NCI-H345 (cell line): ENCODE measurements at regions not wholly inside any gene's neighbourhood (a gene's known extent, or its start where the extent isn't known, plus 50 kb on each side); places are given as distances from the start of the nearest gene placed in this dataset.

Experiments
- DNase-seq: peaks from one replicate; lab custom pipeline; 2025; lab: John Stamatoyannopoulos, UW

DNA sequence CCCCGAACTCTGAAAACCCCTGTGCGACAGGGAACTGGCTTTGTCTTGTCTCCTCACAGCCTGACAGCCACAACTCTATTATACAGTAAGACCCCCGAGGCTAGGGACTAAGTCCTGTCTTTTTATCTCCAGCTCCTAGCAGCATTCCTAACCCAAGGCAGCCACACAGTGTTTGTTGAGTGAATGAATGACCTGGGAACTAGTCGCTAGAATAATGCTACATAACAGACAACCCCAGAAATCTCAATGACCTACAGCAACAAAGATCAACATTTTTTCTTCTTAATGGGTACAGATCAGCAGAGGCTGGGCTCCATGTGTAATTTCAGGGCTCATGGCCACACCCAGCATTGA is 71.4 kb upstream of the TNRC6C start:
- no peak for DNase-seq

DNA sequence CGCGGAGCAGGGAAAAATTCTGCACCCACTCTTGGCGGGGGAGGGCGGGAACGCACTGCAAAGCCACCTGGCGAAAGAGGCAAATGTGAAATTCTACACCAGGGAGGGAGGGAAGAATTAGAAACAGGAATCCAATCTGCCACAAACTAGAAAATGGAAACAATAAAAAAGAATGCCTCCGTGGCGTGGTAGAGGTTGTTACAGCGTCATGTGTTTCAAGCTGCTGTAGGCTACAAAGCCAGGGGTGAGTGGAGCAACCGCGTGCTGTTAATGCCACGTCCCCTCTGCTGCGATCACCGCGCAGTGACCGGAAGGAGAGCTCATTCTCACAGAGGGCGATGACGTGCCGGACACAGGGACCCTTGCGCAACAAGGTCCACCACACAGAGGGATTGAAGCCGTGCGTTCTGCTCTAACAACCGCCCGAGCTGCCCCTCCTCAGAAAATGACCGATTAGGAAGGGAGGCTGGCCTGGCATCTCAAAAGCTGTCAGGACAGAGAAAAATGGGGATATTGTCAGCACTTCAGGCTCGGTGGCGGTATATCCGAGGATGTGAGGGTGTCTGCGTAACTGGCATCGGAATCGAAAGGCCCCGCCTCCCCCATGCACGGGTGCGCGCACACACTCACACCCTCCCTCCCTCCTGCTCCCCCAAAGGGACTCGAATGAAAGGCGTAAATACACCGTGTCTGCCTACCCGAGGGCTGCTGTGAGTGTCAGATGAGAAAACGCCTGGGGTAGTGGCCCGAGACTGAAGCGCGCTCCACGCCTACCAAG is 70.8 kb upstream of the TNRC6C start:
- DNase-seq, result peak; percentile 75

DNA sequence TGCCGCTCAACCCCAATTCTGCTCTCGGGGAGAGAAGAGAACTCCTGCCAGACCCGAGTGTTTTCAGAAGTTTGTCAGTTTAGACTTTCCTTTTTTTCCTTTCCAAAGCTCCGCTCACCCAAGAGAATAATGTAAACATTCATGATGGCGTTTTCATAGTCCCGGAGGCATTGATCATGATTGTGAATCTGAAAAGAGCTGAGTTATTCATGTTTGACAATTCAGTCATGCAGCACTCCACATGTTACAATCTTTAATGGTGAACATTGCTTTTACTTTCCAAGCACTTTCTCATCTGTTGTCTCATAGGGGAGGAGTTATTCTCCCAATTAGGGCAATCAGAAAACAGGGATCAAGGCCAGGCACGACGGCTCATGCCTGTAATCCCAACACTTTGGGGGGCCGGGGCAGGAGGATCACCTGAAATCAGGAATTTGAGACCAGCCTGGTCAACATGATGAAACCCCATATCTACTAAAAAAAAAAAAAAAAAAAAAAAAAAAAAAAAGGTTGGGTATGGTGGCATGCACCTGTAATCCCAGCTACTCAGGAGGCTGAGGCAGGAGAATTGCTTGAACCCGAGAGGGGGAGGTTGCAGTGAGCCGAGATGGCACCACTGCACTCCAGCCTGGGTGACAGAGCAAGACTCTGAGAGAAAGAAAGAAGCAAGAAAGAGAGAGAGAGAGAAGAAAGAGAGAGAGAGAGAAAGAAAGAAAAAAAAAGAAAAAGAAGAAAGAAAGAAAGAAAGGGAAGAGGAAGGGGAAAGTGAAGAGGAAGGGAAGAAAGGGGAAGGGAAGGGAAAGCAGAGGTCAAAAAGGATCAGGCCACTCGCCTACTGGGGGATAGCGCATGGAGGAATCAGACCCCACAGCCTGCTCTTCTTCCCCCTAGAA is 70.0 kb upstream of the TNRC6C start:
- no peak for DNase-seq

DNA sequence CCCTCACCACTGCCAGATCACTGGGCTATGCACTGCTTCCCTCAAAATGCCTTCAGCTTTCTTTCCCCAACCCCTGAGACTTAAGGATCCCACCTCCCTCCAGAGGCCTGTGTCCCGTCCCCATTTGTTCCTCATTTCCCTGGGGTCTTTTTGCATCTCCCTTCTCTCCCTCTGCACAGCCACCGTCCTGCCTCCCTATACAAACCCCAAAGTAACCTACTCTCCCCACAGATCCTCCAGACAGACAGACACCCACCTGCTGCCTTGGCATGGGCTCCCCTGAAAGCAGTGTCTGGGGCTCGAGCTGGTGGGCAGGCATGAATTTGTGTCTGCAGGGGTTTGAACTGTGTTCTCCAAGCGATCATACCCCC is 69.4 kb upstream of the TNRC6C start:
- no peak for DNase-seq

DNA sequence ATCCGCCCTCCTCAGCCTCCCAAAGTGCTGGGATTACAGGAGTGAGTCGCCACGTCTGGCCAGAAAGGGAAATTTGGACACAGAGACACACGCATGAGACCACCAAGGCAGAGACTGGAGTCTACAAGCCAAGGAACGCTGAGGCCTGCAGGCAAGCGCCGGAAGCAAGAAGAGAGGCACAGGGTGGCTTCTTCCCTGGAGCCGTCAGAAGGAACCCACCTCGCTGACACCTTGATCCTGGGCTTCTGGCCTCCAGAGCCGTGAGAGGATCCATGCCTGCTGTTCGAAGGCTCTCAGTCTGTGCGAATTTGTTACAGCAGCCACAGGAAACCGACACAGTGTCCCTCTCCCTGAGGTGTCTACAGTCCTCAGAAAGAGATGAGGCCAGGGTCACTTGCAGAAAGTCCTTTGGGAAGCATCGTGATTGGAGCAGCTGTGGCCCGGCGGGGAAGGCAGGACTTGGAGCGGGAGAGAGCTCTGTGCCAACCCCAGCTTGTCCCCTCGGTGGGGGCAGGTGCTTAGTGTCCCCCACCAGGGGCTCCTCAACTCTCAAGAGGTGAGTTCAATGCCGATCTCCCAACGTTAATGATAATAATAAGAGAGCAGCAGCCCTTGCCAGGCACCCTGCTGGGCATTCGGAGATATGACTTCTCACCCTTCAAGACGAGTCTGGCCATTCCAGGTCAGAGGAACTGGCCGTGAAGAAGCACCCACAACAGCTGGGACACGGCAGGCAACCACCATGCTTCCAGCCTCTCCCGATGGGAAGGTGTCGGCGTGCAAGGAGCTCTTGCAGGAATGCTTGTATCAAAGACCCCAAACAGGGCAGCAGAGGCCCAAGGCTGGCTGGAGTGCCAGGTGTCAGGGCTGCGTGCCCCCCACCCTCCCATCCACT is 68.4 kb upstream of the TNRC6C start:
- DNase-seq, result no peak

DNA sequence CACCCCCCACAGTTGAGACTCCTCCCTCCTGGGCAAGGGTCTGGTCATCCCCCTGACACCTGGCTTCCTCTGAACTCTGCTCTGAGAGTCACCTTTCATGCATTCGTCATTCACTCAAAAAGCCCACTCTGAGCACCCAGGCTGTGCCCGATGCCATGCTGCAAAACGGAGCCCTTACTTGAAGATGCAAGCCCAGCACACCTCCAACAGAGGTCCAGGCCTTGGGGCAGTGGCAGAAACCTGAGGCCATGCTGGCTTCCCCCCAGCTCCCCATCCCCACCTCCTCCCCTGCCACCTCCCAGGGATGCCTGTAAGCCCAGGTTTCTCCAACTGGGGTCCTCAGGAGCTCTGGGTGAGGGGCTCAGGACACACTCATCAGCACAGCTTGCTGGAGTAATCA is 67.7 kb upstream of the TNRC6C start:
- DNase-seq, result no peak

DNA sequence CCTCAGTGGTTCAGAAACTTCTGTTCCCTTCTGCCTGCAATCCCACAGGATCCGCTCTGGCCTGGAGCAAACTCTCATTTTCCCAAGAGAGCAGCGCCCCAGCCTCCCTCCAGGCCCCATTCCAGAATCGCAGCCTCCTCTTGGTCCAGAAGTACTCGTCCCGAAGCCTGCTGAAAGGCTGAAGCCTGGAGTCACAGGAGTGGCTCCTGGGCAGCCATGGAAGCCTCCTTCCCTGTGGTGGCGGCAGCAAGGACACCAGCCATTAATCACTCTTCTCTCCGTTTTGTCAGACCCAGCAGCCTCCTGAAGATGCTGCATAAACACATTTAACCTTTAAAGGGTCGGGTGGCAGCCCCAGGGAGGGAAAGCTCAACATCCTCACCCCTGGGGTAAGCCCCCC is 66.9 kb upstream of the TNRC6C start:
- no peak for DNase-seq

DNA sequence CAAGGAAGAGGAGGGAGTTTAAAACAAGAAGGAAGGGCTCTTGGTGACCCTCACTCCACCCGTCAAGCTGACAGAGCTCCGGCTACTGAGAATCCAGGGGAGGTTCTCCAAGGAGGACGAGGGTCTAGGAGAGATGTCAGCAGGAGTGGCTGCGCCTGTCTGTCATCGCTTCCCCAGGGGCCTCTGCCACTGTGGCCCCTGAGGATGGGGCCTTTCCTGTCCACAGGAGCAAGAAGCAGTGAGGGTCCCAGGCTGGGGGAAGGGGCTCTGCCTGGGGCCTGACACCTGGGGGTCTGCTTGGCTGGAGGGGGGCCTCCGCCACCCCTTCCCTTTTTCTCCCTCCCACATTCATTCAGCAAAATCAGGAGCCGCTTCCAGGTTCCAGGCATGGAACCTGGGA is 66.5 kb upstream of the TNRC6C start:
- no peak for DNase-seq

DNA sequence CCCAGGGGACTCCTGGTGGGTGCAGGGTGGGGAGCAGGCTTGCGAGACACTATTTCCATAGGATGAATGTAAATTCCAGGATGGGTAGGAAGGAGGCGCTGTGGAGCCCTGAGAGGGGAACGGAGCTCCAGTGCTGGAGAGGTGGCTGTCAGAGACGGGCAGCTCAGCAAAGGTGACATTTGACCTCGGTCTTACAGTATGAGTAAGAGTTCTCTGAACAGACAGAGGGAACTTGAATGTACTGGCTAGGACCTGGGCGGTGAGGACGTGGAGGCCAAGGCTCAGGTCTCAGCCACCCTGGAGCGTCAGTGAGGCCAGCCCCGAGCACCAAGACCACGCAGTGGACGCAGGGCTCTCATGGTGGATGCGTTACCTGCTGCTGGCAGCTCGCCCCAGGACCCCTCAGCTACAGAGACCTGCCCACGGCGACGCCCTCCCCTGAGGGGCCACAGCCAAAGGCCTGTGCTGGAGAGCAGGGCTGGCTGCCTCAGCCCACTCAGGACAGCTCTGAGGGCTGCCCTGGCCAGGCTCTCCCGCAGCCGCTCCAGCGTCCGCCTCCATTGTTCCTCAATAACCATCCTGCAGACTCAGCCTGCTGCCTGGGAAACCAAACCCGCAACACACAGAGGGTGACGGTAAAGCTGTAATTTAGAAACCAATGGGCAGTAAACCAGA is 65.9 kb upstream of the TNRC6C start:
- no peak for DNase-seq

DNA sequence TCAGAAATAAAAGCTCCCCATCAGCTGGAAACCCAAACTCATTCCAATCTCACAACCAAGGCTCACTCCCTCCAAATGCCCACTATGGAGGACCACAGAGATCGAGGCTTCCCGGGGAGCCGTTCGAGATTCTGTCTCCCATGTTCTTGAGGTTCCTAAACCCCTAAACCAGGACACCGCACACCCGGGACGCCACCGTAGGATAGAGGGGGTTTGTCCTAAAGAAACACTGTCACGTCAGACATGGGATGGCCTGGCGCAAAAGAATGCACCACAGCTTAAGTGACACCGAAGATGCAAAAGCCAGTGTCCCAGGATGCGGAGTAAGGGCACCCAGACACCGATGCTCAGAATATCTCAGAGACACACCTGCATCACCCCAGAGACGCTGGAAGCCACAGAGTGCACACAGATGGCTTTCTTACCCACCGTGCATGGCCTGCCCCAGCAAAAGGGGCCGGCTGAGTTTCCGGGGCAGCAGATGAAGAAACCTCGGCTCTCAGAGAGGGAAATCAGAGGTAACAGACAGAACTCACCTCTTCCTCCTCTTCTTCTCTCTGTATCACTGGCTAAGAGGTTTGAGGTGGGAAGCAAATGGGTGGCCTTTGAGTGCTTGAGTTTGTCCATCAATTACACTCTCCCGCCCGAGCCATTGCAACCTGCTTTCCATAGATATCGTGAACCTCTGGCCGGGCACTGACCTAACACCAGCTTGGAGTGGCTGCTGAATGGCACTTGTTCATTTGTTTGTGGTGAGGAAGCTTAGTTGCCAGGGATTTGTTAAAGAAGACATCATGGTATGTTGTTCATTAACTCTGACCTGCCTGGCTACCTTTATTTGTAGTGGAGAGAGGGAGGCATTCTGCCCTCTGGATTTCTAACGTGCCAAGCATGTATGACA is 65.1 kb upstream of the TNRC6C start:
- no peak for DNase-seq

DNA sequence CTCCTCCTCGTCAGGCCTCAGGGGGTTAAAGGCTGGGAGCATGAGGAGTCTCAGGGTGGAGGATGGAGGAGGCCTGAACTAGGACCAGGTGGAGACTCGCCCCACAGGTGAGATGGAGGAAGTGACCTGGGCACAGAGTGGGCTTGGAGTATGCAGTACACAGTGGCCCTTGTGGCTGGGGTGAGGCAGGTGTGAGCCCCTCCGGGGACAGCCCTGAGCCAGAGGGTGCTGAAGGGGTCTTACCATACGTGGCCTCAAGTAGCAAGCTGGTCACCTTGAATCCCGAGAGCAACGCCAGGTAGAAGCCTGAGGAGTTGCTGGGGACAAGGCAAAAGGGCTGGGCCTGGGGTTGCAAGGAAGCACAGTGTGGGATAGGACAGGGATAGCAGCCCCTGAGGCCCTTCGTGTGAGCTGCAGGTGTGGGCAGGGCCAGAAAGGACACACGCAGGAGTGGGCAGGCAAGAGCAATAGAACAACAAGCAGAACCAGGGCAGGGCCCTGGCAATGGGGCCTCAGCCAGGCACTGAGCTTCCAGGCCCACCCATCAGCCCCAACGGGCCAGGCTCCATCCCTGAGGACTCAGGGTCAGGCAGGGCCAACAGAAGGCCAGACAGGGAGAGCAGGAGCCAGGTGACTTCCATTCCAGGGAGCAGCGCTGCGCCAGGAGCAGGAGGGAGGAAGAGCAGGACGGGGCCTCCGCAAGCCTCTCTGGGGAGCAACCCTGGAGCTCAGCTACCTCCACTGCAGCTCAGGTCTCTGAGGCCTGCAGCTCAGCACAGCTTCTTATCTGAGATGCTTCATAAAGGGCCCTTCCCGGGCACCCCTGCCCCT is 64.2 kb upstream of the TNRC6C start:
- DNase-seq, result no peak

DNA sequence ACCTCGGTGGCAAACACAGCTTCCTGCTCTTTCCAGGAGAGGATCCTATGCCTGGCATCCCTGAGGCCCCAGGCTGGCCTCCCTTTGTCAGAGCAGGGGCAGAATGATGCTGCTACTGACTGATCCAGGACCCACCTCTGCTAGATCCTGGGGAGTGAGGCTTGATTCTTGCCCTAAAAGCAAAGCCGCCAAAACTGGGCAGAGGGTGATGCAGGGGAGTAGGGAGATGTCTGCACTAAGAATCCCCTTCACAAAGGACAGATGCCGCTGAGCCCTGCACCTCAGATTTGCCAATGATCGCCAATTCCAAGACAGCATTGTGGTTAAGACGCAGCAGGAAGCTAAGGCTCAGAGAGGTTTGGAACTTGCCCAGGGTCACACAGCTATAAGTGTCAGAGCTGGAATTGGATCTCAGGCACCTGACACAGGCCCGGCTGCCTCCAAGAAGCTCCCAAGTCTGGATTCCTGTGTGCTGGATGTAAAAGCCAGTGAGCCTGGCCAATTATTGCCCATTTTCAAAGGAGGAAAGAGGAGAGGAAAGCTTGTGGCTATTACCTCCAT is 60.7 kb upstream of the TNRC6C start:
- no peak for DNase-seq

DNA sequence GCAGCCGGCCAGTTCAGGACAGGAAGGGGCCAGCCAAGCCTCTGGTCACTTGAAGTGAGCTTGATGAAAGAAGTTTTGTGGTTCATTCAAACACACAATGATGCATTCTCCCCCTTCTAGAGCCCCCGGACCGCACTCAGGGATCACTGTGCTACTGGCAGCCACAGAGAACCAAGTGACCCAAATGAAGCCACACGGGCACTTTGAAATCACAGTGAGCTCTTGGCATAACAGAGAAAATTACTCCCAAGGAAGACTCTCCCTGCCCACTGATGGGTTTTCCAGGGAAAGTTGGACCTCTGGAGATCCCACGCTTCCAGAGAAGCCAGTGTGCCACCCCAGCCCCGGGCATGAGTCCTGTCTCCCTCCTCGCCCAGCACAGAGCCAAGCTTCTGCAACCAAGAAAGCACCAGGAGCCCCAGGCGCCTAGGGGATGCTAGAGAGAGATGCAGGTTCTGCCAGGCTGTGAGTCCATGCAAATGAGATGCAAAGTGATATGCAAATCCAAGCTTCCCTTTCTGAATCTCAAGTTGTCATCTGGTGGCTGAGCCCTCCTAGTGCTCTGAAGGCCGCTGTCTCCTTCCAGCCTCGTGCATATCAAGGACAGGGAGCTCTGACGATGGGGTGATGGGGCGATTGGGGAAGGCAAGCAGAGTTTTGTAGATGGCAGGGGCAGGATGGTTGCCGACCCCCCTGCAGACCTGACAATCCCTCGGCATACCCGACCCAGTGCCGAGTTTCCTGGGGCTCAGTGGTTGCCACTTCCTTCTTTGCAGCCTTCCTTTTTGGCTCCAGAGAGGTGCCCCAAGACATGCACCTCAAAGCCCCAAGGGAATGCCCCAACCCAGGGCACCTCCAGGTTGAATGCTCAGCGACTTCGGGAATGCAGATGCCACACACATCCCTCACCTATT is 59.7 kb upstream of the TNRC6C start:
- no peak for DNase-seq

DNA sequence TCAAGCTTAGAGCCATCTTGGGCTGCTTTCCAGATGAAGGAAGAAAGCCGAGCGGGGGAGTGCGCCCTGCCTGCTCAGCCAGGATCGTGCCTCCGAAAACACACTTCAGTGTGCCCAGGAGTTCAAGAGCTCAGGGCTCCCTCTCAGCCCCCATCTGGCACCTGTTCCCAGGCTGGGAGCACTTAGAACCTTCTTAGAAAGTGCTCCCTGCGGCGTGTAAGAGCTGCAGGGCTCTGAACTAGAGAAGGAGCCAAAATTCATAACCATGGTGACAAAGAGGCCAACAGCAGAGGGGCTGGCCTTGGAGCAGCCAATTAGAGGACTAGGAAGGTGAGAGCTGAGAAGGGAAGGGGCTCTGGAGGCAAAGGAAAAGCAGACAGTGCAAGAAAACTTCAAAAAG is 59.0 kb upstream of the TNRC6C start:
- no peak for DNase-seq

DNA sequence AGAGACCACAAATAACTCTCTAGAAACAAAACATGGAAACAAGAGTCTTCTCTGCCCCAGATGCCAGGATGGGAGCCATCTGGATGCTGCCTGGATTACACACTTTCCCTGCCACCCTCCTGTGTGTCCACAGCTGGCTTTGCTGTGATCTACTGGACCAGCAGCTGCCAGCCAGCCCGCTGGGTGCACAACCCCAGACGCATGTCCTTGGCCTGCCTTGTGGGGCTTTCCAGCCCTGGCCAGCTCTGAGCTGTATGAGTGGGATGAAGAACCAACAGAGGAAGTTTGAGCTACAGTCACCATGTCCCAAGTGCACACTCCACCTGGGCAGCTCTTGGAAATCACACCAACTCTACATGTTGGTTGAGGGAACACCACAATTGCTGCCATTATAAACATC is 57.0 kb upstream of the TNRC6C start:
- DNase-seq, result no peak

DNA sequence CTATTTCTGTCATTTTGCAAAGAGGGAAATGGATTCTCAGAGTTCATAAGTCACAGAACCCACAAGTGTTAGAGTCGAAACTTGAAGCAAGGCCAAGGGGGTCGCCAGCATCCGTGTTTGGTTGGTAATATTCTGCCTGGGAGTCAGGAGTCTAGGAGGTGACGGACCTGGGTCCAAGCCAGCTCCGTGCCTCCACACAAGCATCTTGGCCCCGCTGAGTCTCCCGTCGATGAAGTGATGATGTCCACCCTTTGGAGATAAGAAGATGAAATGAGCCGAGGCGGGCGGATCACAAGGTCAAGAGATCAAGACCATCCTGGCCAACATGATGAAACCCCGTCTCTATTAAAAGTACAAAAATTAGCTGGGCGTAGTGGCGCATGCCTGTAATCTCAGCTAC is 53.2 kb upstream of the TNRC6C start:
- no peak for DNase-seq

DNA sequence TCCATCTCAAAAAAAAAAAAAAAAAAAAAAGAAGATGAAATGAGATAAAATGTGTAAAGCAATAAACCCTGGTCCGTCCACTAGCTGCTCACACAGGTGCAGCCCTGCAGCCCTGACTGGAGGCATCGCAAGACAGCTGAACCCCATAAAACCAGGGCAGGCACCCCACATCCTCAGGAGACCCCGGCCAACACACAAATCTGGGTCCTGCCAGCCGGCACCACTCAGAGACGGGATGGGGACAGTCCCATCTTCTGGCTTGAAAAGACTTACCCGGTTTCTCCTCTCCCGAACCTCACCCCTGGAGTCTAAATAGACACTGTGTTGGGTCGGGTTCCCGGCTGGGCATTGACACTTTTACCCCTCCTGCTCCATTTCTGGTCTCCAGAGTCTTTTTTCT is 52.7 kb upstream of the TNRC6C start:
- no peak for DNase-seq

DNA sequence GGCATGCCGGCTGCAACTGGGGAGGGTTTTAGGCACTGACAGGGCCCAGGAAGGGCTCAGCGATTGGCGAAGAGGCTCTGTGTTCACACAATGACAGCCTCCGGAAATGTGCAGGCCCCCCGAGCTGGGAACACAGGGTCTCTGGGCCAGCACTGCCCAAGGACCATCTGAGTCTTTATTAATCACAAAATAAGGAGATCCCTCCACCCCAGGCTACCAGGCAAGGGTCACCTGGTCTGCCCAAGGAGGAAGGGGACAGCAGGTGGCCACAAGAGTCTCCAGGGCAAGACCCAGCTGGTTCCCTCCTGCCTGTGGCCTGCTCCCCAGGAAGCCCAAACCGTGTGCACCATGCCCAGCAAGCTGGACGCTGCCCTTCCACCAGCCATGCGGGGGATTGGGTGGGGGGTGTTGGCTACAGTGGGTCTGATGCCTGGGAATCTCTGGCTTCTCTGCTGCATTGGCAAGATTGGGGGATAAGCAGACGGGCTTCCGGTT is 52.1 kb upstream of the TNRC6C start:
- DNase-seq, result no peak
